ENCODE measurements at regions not wholly inside any gene's neighbourhood (a gene's known extent, or its start where the extent isn't known, plus 50 kb on each side); places are given as distances from the start of the nearest gene placed in this dataset.
A peak's percentile ranks its signal among the peaks of the same experiment; 100 is the strongest.

GRCh38 chr11:45089676-45090499 lies 56.6 kb upstream of the PRDM11 start:
- no peak for TF ChIP-seq CTCF (IDR thresholded peaks at IDR 0.05; ENCODE audit: borderline replicate concordance, extremely low read depth, insufficient read depth)
- Histone ChIP-seq H3K27me3 (ENCODE audit: control insufficient read depth, insufficient read depth, low read length) (no peaks in the 10 kb centered on the region), H3K27ac (ENCODE audit: low read depth in 2 of 2, low read length in 2 of 2) (peak overlapping the region; percentile 23 to 68), H3K36me3 (ENCODE audit: control insufficient read depth in 2 of 3, insufficient read depth in 3 of 3, low read length in 3 of 3) (no peaks in the 10 kb centered on the region), H3K9me3 (ENCODE audit: control insufficient read depth in 2 of 3, insufficient read depth in 1 of 3, low read length in 3 of 3) (no peaks in the 10 kb centered on the region), H3K4me1 (ENCODE audit: control insufficient read depth in 2 of 3, insufficient read depth in 2 of 3, low read depth in 1 of 3, low read length in 3 of 3) (peaks cover 0 to 16% (median 6%) of the 10 kb centered on the region in 3 donors), H3K9ac (ENCODE audit: low read length in 3 of 3) (no peak overlapping the region), H3K4me3 (ENCODE audit: low read length in 3 of 3) (no peak overlapping the region)
- DNase-seq (peak in 1 of 5 donors; percentile 37), FAIRE-seq (no peak)
- intact Hi-C loops (cut with DNase I): no loop called here

- no peak overlapping the region for H3K4me3 ChIP-seq (ENCODE audit: low read length in 3 of 3)
- peak in 2 of 5 donors; percentile 9 to 35 for DNase-seq
- H3K4me1 ChIP-seq (ENCODE audit: control insufficient read depth in 2 of 3, insufficient read depth in 2 of 3, low read depth in 1 of 3, low read length in 3 of 3): peaks cover 0 to 16% (median 6%) of the 10 kb centered on the region in 3 donors
- no peak for TF ChIP-seq CTCF (IDR thresholded peaks at IDR 0.05; ENCODE audit: borderline replicate concordance, extremely low read depth, insufficient read depth)
- no peaks in the 10 kb centered on the region for H3K27me3 ChIP-seq (ENCODE audit: control insufficient read depth, insufficient read depth, low read length)
- H3K27ac ChIP-seq (ENCODE audit: low read depth in 2 of 2, low read length in 2 of 2): peak overlapping the region in 1 of 2 donors; percentile 23
- no peak for FAIRE-seq
- intact Hi-C loops (cut with DNase I): no loop called here
- no peak overlapping the region for H3K9ac ChIP-seq (ENCODE audit: low read length in 3 of 3)
- H3K36me3 ChIP-seq (ENCODE audit: control insufficient read depth in 2 of 3, insufficient read depth in 3 of 3, low read length in 3 of 3): no peaks in the 10 kb centered on the region
- H3K9me3 ChIP-seq (ENCODE audit: control insufficient read depth in 2 of 3, insufficient read depth in 1 of 3, low read length in 3 of 3): no peaks in the 10 kb centered on the region
These were observed 55.8 kb upstream of the PRDM11 start for GRCh38 chr11:45090607-45091006.

DNA sequence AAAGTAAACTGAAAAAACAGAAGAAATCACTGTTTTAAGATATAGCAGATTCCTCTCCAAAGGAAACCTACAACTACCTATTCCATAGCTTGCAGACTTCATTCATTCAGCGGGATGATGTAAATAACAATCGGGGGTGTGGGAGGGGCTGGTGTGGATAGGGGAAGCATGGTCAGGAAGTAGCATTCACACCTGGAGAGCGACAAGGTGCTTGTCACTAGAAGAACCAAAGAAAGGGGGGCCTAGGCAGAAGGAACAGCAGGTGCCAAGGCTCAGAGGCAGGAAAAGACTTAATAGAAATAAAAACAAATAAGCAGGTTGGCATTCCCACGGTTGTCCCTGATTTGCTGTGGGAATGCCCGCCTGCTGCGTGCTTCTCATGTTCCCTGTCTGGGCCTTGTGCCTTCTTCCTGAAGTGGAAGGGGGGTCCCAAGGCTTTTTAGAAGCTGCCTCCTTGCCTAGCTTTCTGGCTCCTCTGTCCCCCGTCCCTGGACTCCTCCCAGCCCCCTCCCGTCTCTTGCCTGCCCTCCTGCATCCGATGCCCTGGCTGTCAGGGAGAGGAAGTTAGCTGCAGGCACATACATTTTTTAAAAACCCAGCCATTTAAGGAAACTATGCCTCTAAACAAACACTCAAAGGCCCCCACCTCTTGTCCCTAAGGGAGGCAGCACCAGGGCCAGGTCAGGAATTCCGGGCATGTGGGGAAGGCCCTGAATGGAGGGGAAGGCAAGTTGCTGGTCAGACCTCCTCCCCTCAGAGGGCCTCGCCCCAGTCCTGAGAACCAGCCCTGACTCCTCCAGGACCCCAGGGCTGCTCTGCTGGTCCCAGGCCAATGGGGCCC lies 54.7 kb upstream of the PRDM11 start:
- DNase-seq (peak in 4 of 5 donors; percentile 35 to 87 (median 47)), FAIRE-seq (no peak)
- H3K27me3 ChIP-seq (ENCODE audit: control insufficient read depth, insufficient read depth, low read length): no peaks in the 10 kb centered on the region

More for the DNA sequence above, 54.7 kb upstream of the PRDM11 start:
- Histone ChIP-seq H3K4me3 (ENCODE audit: low read length in 3 of 3) (no peak overlapping the region), H3K27ac (ENCODE audit: low read depth in 2 of 2, low read length in 2 of 2) (peak overlapping the region in 1 of 2 donors; percentile 23), H3K4me1 (ENCODE audit: control insufficient read depth in 2 of 3, insufficient read depth in 2 of 3, low read depth in 1 of 3, low read length in 3 of 3) (peaks cover 0 to 16% (median 6%) of the 10 kb centered on the region in 3 donors), H3K36me3 (ENCODE audit: control insufficient read depth in 2 of 3, insufficient read depth in 3 of 3, low read length in 3 of 3) (no peaks in the 10 kb centered on the region), H3K9me3 (ENCODE audit: control insufficient read depth in 2 of 3, insufficient read depth in 1 of 3, low read length in 3 of 3) (no peaks in the 10 kb centered on the region), H3K9ac (ENCODE audit: low read length in 3 of 3) (no peak overlapping the region)
- intact Hi-C loops (cut with DNase I): no loop called here
- no peak for TF ChIP-seq CTCF (IDR thresholded peaks at IDR 0.05; ENCODE audit: borderline replicate concordance, extremely low read depth, insufficient read depth)
